Testis (tissue), 2 donors: ENCODE measurements at regions not wholly inside any gene's neighbourhood (a gene's known extent, or its start where the extent isn't known, plus 50 kb on each side); places are given as distances from the start of the nearest gene placed in this dataset.

Source experiments
- DNase-seq: peaks from one replicate; pipeline ENCODE4 v3.0.0-alpha.2; 2019
- H3K27ac ChIP-seq, 2 donors: fragments of 200-600 bp; sonication (generic); one replicate each; pipeline ENCODE4 v1.5.1; 2019
- H3K27me3 ChIP-seq: fragments of 200-600 bp; sonication (generic); one replicate; pipeline ENCODE4 v1.5.1; 2019
- H3K36me3 ChIP-seq: fragments of 200-600 bp; sonication (generic); one replicate; pipeline ENCODE4 v1.5.1; 2017; ENCODE audit warnings: low read depth; ENCODE audit errors: missing control alignments
- H3K4me1 ChIP-seq: fragments of 200-600 bp; sonication (generic); one replicate; pipeline ENCODE4 v1.5.1; 2019
- H3K4me3 ChIP-seq, 2 donors: fragments of 200-600 bp; sonication (generic); one replicate each; pipeline ENCODE4 v1.5.1; 2017 to 2019
- H3K9me3 ChIP-seq: fragments of 200-600 bp; sonication (generic); one replicate; pipeline ENCODE4 v1.5.1; 2017
- POLR2A ChIP-seq: fragments of 450-650 bp; IDR thresholded peaks from one replicate; pipeline ENCODE4 v1.6.1; 2017; ENCODE audit warnings: antibody characterized with exemption, mild to moderate bottlenecking, moderate library complexity
- WGBS, 2 donors: methylation state at CpG; one replicate each; pipeline ENCODE4 v1.1.5; 2018; 5-methylcytosine and 5-hydroxymethylcytosine counted together
- intact Hi-C: fragments of 100-400 bp; cut with DNase I; formaldehyde crosslinking; loops from one replicate; pipeline ENCODE4 v1.15.1; 2023; ENCODE audit warnings: low total_unique reads
- TF ChIP-seq, protein P1 (sequence below), 3 experiments: fragments of 450-650 bp in 2 of 3; fragments of 200-600 bp in 1 of 3; sonication (generic) in 1 of 3; IDR thresholded peaks; one replicate each; pipeline ENCODE4 v1.5.1; 2016 to 2019; ENCODE audit warnings: antibody characterized with exemption in 3 of 3, mild to moderate bottlenecking in 2 of 3, moderate library complexity in 1 of 3

DNA sequence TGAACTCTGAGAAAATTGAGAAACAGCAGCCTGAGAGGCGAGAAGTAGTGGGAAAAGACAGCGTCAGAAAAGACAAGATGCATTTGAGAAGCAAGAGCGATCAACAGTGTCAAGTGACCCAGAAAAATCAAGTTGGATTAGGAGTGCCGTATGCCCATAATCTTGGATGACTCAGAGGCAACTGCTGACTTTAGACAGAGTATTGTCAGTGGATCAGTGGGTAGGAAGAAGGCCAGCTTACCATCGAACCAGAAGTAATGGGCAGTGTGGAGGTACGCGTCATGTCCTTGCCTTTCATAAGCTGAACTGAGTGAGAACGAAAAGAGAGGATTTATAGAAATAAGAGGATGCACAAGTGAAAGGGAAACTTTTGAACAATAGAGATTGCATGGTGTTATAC lies 151.0 kb upstream of the NAV3 start:
- H3K27ac ChIP-seq: no peak overlapping the region
- H3K36me3 ChIP-seq: no peaks in the 10 kb centered on the region
- no peak for DNase-seq
- no peak for TF ChIP-seq POLR2A
- TF ChIP-seq, protein P1, sequence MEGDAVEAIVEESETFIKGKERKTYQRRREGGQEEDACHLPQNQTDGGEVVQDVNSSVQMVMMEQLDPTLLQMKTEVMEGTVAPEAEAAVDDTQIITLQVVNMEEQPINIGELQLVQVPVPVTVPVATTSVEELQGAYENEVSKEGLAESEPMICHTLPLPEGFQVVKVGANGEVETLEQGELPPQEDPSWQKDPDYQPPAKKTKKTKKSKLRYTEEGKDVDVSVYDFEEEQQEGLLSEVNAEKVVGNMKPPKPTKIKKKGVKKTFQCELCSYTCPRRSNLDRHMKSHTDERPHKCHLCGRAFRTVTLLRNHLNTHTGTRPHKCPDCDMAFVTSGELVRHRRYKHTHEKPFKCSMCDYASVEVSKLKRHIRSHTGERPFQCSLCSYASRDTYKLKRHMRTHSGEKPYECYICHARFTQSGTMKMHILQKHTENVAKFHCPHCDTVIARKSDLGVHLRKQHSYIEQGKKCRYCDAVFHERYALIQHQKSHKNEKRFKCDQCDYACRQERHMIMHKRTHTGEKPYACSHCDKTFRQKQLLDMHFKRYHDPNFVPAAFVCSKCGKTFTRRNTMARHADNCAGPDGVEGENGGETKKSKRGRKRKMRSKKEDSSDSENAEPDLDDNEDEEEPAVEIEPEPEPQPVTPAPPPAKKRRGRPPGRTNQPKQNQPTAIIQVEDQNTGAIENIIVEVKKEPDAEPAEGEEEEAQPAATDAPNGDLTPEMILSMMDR (IDR thresholded peaks at IDR 0.05): no peak
- H3K4me1 ChIP-seq: no peaks in the 10 kb centered on the region
- no peaks in the 10 kb centered on the region for H3K27me3 ChIP-seq
- intact Hi-C loops: no loop called here
- H3K4me3 ChIP-seq: no peak overlapping the region
- WGBS, 2 donors: 94 to 96% methylated on average over 8 of the region's 8 CpGs
- H3K9me3 ChIP-seq: no peaks in the 10 kb centered on the region

DNA sequence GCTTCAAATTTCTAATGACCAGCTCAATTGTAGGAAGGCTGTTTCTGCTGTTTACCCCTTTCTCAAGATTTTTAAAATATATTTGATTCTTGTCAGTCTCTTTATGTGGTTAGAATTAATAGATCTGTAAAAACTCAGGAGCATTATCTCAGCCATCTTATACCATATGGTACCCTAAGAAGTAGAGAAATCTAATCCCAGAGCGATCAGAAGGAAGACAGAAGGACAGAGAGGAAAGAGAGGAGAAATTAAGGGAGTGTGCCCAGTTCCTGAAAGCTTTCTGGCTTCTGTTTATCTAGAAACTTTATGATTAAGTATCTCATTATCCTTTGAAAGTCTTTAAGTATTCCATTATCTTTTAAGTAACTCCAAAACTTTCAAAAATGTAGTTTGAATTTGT lies 152.1 kb upstream of the NAV3 start:
- Histone ChIP-seq H3K27me3 (no peaks in the 10 kb centered on the region), H3K4me1 (no peaks in the 10 kb centered on the region), H3K27ac (no peak overlapping the region), H3K36me3 (no peaks in the 10 kb centered on the region), H3K4me3 (no peak overlapping the region), H3K9me3 (no peaks in the 10 kb centered on the region)
- no peak for DNase-seq
- TF ChIP-seq, protein P1 (IDR thresholded peaks at IDR 0.05): no peak
- no peak for TF ChIP-seq POLR2A
- WGBS, 2 donors: 53 to 62% methylated on average over 1 of the region's 1 CpG
- intact Hi-C loops: no loop called here

DNA sequence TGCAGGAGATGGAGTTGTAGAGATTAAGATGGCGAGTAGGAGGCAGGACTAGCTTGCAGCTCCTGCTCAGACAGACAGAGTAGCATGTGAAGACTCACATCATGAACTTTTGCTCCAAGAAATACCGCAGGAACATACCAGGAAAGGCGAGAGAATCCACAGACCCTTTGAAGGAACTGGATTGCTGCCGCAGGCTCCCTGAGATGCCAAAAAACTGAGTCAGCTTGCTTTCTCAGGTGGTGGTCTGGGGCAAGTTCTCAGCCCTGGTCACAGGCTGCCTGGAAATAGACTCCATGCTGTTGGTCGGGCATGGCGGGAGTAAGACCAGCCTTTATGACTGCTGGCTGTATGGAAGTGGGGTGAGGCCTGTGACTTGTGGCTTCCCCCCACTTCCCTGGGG lies 163.6 kb upstream of the NAV3 start:
- intact Hi-C loops: no loop called here
- Histone ChIP-seq H3K4me1 (no peaks in the 10 kb centered on the region), H3K36me3 (no peaks in the 10 kb centered on the region), H3K27me3 (no peaks in the 10 kb centered on the region), H3K9me3 (no peaks in the 10 kb centered on the region), H3K27ac (no peak overlapping the region), H3K4me3 (no peak overlapping the region)
- 92 to 94% methylated on average over 5 to 6 of the region's 6 CpGs for WGBS, 2 donors
- no peak for TF ChIP-seq POLR2A
- TF ChIP-seq, protein P1 (IDR thresholded peaks at IDR 0.05): no peak
- no peak for DNase-seq

DNA sequence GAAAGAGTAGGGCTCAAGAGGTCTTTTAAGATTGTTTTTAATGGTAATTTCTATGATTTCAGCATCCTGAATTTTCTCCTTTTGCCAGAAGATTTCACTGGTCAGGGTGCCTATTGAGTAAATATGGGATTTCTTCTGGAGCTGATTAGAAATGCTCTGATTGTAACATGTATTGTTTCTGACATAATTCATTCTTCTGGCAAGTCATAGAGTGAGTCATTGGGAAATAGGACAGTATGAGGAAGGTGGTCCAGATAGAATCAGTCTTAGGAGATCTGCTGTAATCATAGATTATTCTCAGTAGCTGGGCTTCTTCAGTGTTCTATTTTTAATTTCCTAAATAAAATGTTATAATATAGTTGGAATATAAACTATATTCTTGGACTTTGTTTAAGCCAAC lies 182.0 kb upstream of the NAV3 start:
- Histone ChIP-seq H3K4me1 (no peaks in the 10 kb centered on the region), H3K27ac (no peak overlapping the region), H3K4me3 (no peak overlapping the region), H3K27me3 (no peaks in the 10 kb centered on the region), H3K9me3 (no peaks in the 10 kb centered on the region), H3K36me3 (no peaks in the 10 kb centered on the region)
- TF ChIP-seq, protein P1 (IDR thresholded peaks at IDR 0.05): no peak
- TF ChIP-seq POLR2A: no peak
- DNase-seq: no peak
- intact Hi-C loops: no loop called here

DNA sequence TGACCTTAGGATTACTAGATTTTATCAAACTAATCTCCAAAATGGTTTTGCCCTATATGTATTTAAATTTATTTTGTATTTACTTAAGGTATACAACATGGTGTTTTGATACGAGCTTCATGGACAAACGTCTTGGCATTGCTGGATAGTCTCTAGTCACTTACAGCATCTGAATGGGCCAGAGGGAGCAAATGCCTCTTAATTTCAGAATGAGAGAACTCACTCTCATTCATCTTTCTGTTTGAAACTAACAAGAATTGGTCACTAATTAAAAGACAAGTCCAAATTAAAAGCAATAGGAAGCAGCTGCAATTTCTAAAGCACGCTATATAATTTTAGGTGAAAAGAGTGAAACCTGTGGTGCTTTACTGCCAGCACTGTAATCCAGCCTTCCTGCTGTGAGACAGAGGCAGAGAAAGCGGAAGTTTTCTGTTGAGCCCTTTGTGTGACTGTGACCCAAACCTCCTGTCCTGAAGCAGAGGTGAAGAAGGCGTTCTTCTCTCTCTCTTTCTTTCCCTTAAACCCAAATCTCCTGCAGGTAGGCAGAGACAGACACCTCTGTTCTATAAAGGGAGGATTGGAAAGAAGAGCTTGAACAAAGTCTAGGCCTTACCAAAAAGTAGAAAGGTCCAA lies 184.6 kb upstream of the NAV3 start:
- Histone ChIP-seq H3K36me3 (no peaks in the 10 kb centered on the region), H3K4me3 (no peak overlapping the region), H3K4me1 (no peaks in the 10 kb centered on the region), H3K27me3 (no peaks in the 10 kb centered on the region), H3K9me3 (no peaks in the 10 kb centered on the region), H3K27ac (no peak overlapping the region)
- no peak for TF ChIP-seq POLR2A
- TF ChIP-seq, protein P1 (IDR thresholded peaks at IDR 0.05): no peak
- intact Hi-C loops: no loop called here
- no peak for DNase-seq
- WGBS, 2 donors: 85% methylated on average over 5 of the region's 5 CpGs
